ENCODE measurements at regions not wholly inside any gene's neighbourhood (a gene's known extent, or its start where the extent isn't known, plus 50 kb on each side); places are given as distances from the start of the nearest gene placed in this dataset.
"Not testable (repeated sequence)": the region's sequence is repeated elsewhere in the genome, so short reads cannot be mapped to it uniquely, and the experiment has no call there.

- H3K36me3 ChIP-seq (replicated peaks), result no peaks in the 10 kb centered on the region
- in situ Hi-C loops (cut with MboI; ENCODE audit: low sequenced_read_pairs), result no loop called here
- H3K4me1 ChIP-seq, result no peaks in the 10 kb centered on the region
- H3K9me3 ChIP-seq, result peaks cover 3% of the 10 kb centered on the region; the same call in 1 of the 2 replicates
- no peak overlapping the region for H3K4me3 ChIP-seq
- DNase-seq (ENCODE audit: low spot score in 2 of 2), result no peak
- H3K27me3 ChIP-seq (ENCODE audit: low read depth), result peaks cover 5% of the 10 kb centered on the region
These were observed 158.0 kb upstream of the P2RY1 start for GRCh38 chr3:152676810-152677379.

GRCh38 chr3:152677491-152677890, 157.4 kb upstream of the P2RY1 start:
- in situ Hi-C loops (cut with MboI; ENCODE audit: low sequenced_read_pairs), result no loop called here
- Histone ChIP-seq H3K27me3 (ENCODE audit: low read depth) (peaks cover 5% of the 10 kb centered on the region), H3K4me1 (no peaks in the 10 kb centered on the region), H3K4me3 (no peak overlapping the region), H3K36me3 (replicated peaks) (no peaks in the 10 kb centered on the region), H3K9me3 (peaks cover 3% of the 10 kb centered on the region; the same call in 1 of the 2 replicates)
- DNase-seq (ENCODE audit: low spot score in 2 of 2), result no peak

- H3K4me1 ChIP-seq, result no peaks in the 10 kb centered on the region
- DNase-seq (ENCODE audit: low spot score in 2 of 2), result no peak
- H3K9me3 ChIP-seq, result peaks cover 3% of the 10 kb centered on the region; the same call in 1 of the 2 replicates
- peaks cover 5% of the 10 kb centered on the region for H3K27me3 ChIP-seq (ENCODE audit: low read depth)
- no peaks in the 10 kb centered on the region for H3K36me3 ChIP-seq (replicated peaks)
- no peak overlapping the region for H3K4me3 ChIP-seq
- in situ Hi-C loops (cut with MboI; ENCODE audit: low sequenced_read_pairs), result no loop called here
These were observed 152.5 kb upstream of the P2RY1 start for GRCh38 chr3:152682477-152682876.

GRCh38 chr3:152683521-152683999, 151.4 kb upstream of the P2RY1 start:
- H3K36me3 ChIP-seq (replicated peaks), result no peaks in the 10 kb centered on the region
- H3K27me3 ChIP-seq (ENCODE audit: low read depth), result peaks cover 5% of the 10 kb centered on the region
- H3K4me3 ChIP-seq, result no peak overlapping the region
- H3K9me3 ChIP-seq, result no peaks in the 10 kb centered on the region
- DNase-seq (ENCODE audit: low spot score in 2 of 2), result no peak
- in situ Hi-C loops (cut with MboI; ENCODE audit: low sequenced_read_pairs), result no loop called here
- no peaks in the 10 kb centered on the region for H3K4me1 ChIP-seq

GRCh38 chr3:152684279-152684678, 150.7 kb upstream of the P2RY1 start:
- no peaks in the 10 kb centered on the region for H3K9me3 ChIP-seq
- in situ Hi-C loops (cut with MboI; ENCODE audit: low sequenced_read_pairs), result no loop called here
- DNase-seq (ENCODE audit: low spot score in 2 of 2), result no peak
- H3K36me3 ChIP-seq (replicated peaks), result no peaks in the 10 kb centered on the region
- H3K27me3 ChIP-seq (ENCODE audit: low read depth), result peaks cover 4% of the 10 kb centered on the region
- H3K4me3 ChIP-seq, result no peak overlapping the region
- no peaks in the 10 kb centered on the region for H3K4me1 ChIP-seq

GRCh38 chr3:152688313-152688712, 146.6 kb upstream of the P2RY1 start:
- H3K9me3 ChIP-seq, result no peaks in the 10 kb centered on the region
- no peak overlapping the region for H3K4me3 ChIP-seq
- in situ Hi-C loops (cut with MboI; ENCODE audit: low sequenced_read_pairs), result no loop called here
- no peaks in the 10 kb centered on the region for H3K27me3 ChIP-seq (ENCODE audit: low read depth)
- DNase-seq (ENCODE audit: low spot score in 2 of 2), result peak in 1 of 2 experiments; percentile 11
- no peaks in the 10 kb centered on the region for H3K36me3 ChIP-seq (replicated peaks)
- no peaks in the 10 kb centered on the region for H3K4me1 ChIP-seq

GRCh38 chr3:152692326-152692725, 142.6 kb upstream of the P2RY1 start:
- H3K4me1 ChIP-seq; H3K27me3 ChIP-seq (ENCODE audit: low read depth); H3K9me3 ChIP-seq; in situ Hi-C loops (cut with MboI; ENCODE audit: low sequenced_read_pairs); H3K36me3 ChIP-seq (replicated peaks); H3K4me3 ChIP-seq; DNase-seq (ENCODE audit: low spot score in 2 of 2): not testable (repeated sequence)

- in situ Hi-C loops (cut with MboI; ENCODE audit: low sequenced_read_pairs); H3K4me3 ChIP-seq: not testable (repeated sequence)
These were observed 141.2 kb upstream of the P2RY1 start for GRCh38 chr3:152693521-152694250.

GRCh38 chr3:152695840-152696239, 139.1 kb upstream of the P2RY1 start:
- no peaks in the 10 kb centered on the region for H3K4me1 ChIP-seq
- DNase-seq (ENCODE audit: low spot score in 2 of 2), result no peak
- H3K27me3 ChIP-seq (ENCODE audit: low read depth), result no peaks in the 10 kb centered on the region
- no peaks in the 10 kb centered on the region for H3K36me3 ChIP-seq (replicated peaks)
- no peak overlapping the region for H3K4me3 ChIP-seq
- in situ Hi-C loops (cut with MboI; ENCODE audit: low sequenced_read_pairs), result no loop called here
- H3K9me3 ChIP-seq, result no peaks in the 10 kb centered on the region

More at GRCh38 chr3:152693521-152694250, 141.2 kb upstream of the P2RY1 start:
- not testable (repeated sequence) for DNase-seq (ENCODE audit: low spot score in 2 of 2); H3K36me3 ChIP-seq (replicated peaks); H3K9me3 ChIP-seq; H3K27me3 ChIP-seq (ENCODE audit: low read depth); H3K4me1 ChIP-seq

GRCh38 chr3:152696962-152697361, 138.0 kb upstream of the P2RY1 start:
- in situ Hi-C loops (cut with MboI; ENCODE audit: low sequenced_read_pairs), result no loop called here

GRCh38 chr3:152703245-152703890, 131.6 kb upstream of the P2RY1 start:
- Histone ChIP-seq H3K27me3 (ENCODE audit: low read depth) (no peaks in the 10 kb centered on the region), H3K4me1 (no peaks in the 10 kb centered on the region), H3K9me3 (no peaks in the 10 kb centered on the region), H3K4me3 (no peak overlapping the region), H3K36me3 (replicated peaks) (no peaks in the 10 kb centered on the region)
- no peak for DNase-seq (ENCODE audit: low spot score in 2 of 2)
- in situ Hi-C loops (cut with MboI; ENCODE audit: low sequenced_read_pairs), result no loop called here

More at GRCh38 chr3:152696962-152697361, 138.0 kb upstream of the P2RY1 start:
- Histone ChIP-seq H3K27me3 (ENCODE audit: low read depth) (no peaks in the 10 kb centered on the region), H3K4me3 (no peak overlapping the region), H3K36me3 (replicated peaks) (no peaks in the 10 kb centered on the region), H3K9me3 (no peaks in the 10 kb centered on the region), H3K4me1 (no peaks in the 10 kb centered on the region)
- no peak for DNase-seq (ENCODE audit: low spot score in 2 of 2)

GRCh38 chr3:152706991-152707713, 127.8 kb upstream of the P2RY1 start:
- in situ Hi-C loops (cut with MboI; ENCODE audit: low sequenced_read_pairs), result no loop called here
- no peak overlapping the region for H3K4me3 ChIP-seq

GRCh38 chr3:152709659-152710058, 125.3 kb upstream of the P2RY1 start:
- Histone ChIP-seq H3K9me3 (no peaks in the 10 kb centered on the region), H3K36me3 (replicated peaks) (no peaks in the 10 kb centered on the region), H3K4me3 (no peak overlapping the region), H3K4me1 (no peaks in the 10 kb centered on the region), H3K27me3 (ENCODE audit: low read depth) (no peaks in the 10 kb centered on the region)
- in situ Hi-C loops (cut with MboI; ENCODE audit: low sequenced_read_pairs), result no loop called here
- DNase-seq (ENCODE audit: low spot score in 2 of 2), result no peak

More at GRCh38 chr3:152706991-152707713, 127.8 kb upstream of the P2RY1 start:
- Histone ChIP-seq H3K9me3 (no peaks in the 10 kb centered on the region), H3K27me3 (ENCODE audit: low read depth) (no peaks in the 10 kb centered on the region), H3K36me3 (replicated peaks) (no peaks in the 10 kb centered on the region), H3K4me1 (no peaks in the 10 kb centered on the region)
- no peak for DNase-seq (ENCODE audit: low spot score in 2 of 2)

Measured in HAP-1 (cell line).